HEK293T (cell line): ENCODE measurements at regions not wholly inside any gene's neighbourhood (a gene's known extent, or its start where the extent isn't known, plus 50 kb on each side); places are given as distances from the start of the nearest gene placed in this dataset.

ENCODE experiments used
- ARNT ChIP-seq: fragments of 450-650 bp; IDR thresholded peaks from 2 replicates; pipeline ENCODE4 v1.6.1; 2017; ENCODE audit warnings: mild to moderate bottlenecking
- ELF4 ChIP-seq: fragments of 450-650 bp; IDR thresholded peaks from 2 replicates; pipeline ENCODE4 v1.6.1; 2017; ENCODE audit warnings: antibody characterized with exemption
- FOXA1 ChIP-seq: fragments of 450-650 bp; IDR thresholded peaks from 2 replicates; pipeline ENCODE4 v1.6.1; 2016; ENCODE audit warnings: mild to moderate bottlenecking
- FOXK2 ChIP-seq: fragments of 450-650 bp; IDR thresholded peaks from 2 replicates; pipeline ENCODE4 v1.6.1; 2016; ENCODE audit warnings: mild to moderate bottlenecking
- FOXM1 ChIP-seq: fragments of 450-650 bp; IDR thresholded peaks from 2 replicates; pipeline ENCODE4 v1.6.1; 2017; ENCODE audit warnings: mild to moderate bottlenecking, borderline replicate concordance
- HDGF ChIP-seq: fragments of 450-650 bp; IDR thresholded peaks from 2 replicates; pipeline ENCODE4 v1.6.1; 2017; ENCODE audit warnings: antibody characterized with exemption, borderline replicate concordance
- LEF1 ChIP-seq: fragments of 450-650 bp; IDR thresholded peaks from 2 replicates; pipeline ENCODE4 v1.6.1; 2017; ENCODE audit warnings: mild to moderate bottlenecking, borderline replicate concordance
- SUZ12 ChIP-seq: fragments of 450-650 bp; IDR thresholded peaks from 2 replicates; pipeline ENCODE4 v1.6.1; 2016; ENCODE audit warnings: mild to moderate bottlenecking
- TARDBP ChIP-seq: fragments of 450-650 bp; IDR thresholded peaks from 2 replicates; pipeline ENCODE4 v1.6.1; 2016

DNA sequence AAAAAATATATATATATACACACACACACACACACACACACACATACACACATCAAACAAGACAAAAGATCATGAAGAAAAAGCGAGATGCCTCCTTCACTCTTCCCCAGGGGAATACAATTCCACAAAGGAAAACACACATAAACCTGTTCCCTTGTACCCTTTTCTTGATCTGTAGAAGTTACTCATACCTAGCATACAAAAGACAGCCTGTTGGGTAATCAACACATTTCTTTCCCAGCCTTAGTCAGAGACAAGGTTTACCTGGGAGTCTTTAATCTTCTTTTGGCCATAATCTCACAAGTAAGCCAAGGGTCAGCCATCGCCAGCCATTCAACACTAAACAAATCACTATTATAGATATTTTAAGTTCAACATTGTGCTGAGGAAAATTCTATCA lies 407.0 kb downstream of the SUCLG1 start:
- TF ChIP-seq FOXM1 (no peak), SUZ12 (no peak), ARNT (no peak), HDGF (no peak), ELF4 (no peak), FOXA1 (no peak), TARDBP (no peak), FOXK2 (no peak), LEF1 (no peak)
